Stimulated activated naive CD4-positive, alpha-beta T cell (primary cell): ENCODE measurements at regions not wholly inside any gene's neighbourhood (a gene's known extent, or its start where the extent isn't known, plus 50 kb on each side); places are given as distances from the start of the nearest gene placed in this dataset.
"Not testable (repeated sequence)": the region's sequence is repeated elsewhere in the genome, so short reads cannot be mapped to it uniquely, and the experiment has no call there.

ENCODE experiments used
- DNase-seq, 6 experiments: peaks; one replicate each; lab custom pipeline; 2025; lab: John Stamatoyannopoulos, UW

DNA sequence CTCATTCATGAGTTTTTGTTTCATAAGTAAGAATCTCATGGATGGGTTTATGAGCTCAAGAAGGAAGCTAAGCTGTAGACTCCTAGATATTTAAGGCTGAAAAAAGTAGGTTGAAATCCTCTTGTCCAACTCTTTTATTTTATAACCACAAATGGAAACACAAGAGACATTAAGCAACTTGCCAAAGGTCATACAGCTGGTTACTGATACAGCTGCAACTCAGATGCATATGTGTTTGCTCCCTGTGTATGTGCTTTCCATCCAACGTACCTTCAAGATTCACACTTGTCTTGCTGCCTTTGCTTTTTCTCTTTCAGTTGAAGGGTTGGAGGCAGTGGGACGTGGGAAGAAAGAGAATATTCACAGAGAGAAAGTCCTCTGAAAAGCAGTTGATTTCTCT, 153.5 kb upstream of the STMND1 start:
- no peak for DNase-seq

- DNase-seq: no peak
Observed at GRCh38 chr6:16947375-16948015, 154.4 kb upstream of the STMND1 start.

DNA sequence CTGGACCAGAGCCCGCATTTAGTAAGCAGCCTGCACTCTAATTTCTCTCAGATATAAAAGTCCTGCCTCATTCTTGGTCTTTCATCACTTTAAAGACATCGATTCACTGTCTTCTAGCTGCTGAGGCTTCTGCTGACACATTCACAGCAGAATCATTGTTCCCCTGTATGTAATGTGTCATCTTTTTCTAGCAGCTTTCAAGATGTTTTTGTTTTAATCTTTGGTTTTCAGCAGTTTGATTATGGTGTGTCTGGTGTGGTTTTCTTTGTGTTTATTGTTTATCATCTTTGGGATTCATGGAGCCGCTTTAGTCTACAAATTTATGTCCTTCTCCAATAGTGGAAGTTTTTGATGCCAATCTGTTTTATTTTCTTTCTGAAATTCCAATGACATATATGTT, 157.3 kb upstream of the STMND1 start:
- no peak for DNase-seq

- DNase-seq: no peak
Observed at GRCh38 chr6:16939839-16940238, 162.0 kb upstream of the STMND1 start.

DNA sequence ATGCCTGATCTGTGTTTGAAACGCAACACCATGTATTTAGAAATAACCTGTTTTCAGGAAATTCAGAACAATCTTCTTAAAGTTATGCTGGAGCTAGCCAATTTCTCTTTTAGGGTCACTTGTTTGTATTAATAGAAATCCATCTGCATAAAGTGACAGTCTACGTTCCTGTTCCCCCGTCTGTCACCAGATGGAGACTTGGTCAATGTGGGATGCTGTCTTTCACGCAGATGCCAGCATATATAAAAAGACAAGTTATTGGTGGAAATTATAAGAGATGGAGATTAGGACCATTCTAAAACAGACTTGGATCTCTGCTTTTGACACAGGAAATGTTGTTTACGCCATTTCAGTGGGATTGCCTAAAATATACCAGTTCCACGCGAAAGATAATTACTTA, 162.5 kb upstream of the STMND1 start:
- no peak for DNase-seq

- DNase-seq: no peak
Observed at GRCh38 chr6:16936893-16937292, 165.0 kb upstream of the STMND1 start.

- DNase-seq: no peak
Observed at GRCh38 chr6:16933961-16934360, 167.9 kb upstream of the STMND1 start.

DNA sequence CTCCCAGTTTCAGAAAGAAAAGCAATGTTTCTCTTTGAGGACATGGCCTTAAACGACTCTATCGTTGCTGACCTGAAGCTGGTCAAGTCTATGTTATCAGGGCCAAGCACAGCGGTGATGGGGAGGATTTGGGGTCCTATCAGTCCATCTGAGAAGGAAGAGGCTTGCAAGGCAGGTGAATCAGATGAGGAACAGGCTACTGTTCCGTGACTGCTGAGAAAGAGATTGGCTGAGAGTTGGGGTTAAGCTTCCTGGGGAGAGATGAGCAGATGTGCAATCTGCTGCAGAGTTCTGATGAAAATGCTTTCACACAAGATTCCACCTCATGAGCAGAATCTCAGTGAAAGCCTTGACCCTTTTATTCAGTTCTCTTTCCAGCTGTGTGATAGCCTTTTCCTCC, 168.3 kb upstream of the STMND1 start:
- DNase-seq: no peak

- no peak for DNase-seq
Observed at GRCh38 chr6:16932920-16933319, 168.9 kb upstream of the STMND1 start.

DNA sequence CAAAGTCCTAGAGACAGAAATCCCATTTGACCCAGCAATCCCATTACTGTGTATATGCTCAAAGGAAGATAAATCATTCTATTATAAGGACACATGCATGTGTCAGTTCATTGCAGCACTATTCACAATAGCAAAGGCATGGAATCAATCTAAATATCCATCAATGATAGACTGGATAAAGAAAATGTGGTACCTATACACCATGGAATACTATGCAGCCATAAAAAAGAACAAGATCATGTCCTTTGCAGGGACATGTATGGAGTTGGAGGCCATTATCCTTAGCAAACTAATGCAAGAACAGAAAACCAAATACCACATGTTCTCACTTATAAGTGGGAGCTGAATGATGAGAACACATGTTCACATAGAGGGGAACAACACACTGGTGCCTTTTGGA, 169.8 kb upstream of the ATXN1 start:
- DNase-seq: not testable (repeated sequence)

GRCh38 chr6:16930432-16930831, 169.2 kb upstream of the ATXN1 start:
- DNase-seq: no peak

GRCh38 chr6:16929809-16930208, 168.5 kb upstream of the ATXN1 start:
- DNase-seq: no peak

GRCh38 chr6:16928387-16928786, 167.1 kb upstream of the ATXN1 start:
- DNase-seq: no peak

DNA sequence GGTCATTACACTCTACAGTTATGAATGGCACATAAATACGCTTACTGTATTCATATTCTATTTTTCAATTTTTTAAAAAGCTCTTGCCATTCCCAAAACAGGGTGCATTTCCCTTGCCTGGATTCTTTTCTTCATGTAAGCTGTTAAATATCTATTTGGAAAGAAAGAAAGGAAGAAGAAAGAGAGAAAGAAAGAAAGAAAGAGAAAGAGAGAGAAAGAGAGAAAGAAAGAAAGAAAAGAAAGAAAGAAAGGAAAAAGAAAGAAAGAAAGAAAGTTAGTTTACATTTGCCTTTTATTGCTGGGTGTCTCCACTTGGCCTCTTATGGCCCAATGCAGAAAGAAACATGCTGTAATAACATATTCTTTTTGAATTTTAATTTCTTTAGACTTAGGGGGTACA, 165.9 kb upstream of the ATXN1 start:
- DNase-seq: no peak

GRCh38 chr6:16925461-16925860, 164.2 kb upstream of the ATXN1 start:
- DNase-seq: no peak

DNA sequence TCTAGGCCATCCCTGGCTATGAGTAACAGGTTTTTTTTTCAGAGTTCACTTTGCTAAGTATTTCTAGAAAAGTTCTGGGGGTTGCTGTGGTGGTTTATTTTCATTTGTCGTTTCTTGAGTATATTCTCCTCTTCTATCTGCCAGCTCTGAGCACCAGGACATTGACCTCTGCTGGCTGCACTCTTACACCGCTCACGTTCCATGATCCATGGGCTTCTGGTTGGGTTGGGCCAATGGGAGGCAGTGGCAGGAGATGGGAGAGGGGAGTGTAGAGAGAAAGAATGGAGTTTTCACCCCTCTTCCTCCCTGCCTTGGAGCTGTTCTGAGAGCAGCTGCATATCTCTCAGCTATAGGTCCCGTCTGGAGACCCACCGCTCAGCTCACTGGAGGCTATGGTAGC, 161.0 kb upstream of the ATXN1 start:
- DNase-seq: no peak

DNA sequence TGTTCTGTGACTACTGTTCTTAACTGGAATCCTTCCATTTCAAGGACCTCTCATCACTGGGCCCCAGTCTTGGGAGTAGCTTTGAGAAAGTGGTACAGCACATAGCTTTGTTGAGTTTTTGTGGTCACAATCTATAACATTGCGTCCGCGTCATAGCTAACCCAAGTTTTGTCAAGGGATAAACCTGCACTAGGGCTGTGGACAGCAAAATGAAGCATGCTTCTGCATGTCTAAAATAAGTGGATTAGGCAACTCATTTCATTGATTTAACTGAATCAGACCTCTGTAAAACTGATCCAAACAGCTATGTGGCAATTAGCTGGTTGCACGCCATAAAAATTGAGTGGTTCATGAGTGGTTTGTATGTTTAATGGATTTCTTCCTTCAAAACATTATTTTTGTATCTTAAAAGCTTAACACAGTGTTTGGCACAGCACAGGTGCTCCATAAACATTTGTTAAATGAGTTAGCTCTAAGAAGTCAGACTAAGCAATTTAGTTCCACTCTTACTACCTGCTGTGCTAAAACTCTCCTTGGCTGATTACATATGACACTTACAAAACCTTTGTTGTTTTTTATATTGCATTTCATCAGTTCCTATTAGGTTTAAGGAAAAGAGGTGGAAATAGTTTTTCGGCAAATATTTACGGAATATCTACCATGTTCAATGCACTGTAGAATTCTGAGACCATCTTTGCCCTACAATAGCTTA, 160.3 kb upstream of the ATXN1 start:
- no peak for DNase-seq

DNA sequence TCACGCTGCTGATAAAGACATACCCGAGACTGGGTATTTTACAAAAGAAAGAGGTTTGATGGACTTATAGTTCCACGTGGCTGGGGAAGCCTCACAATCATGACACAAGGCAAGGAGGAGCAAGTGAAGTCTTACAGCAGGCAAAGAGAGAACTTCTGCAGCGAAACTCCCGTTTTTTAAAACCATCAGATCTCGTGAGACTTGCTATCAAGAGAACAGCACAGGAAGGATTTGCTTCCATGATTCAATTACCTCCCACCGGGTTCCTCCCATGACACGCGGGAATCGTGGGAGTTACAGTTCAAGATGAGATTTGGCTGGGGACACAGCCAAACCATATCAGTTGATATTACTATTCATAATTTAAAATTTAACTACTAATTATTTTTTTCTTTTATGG, 157.3 kb upstream of the ATXN1 start:
- DNase-seq: no peak

GRCh38 chr6:16914184-16914583, 152.9 kb upstream of the ATXN1 start:
- no peak for DNase-seq

DNA sequence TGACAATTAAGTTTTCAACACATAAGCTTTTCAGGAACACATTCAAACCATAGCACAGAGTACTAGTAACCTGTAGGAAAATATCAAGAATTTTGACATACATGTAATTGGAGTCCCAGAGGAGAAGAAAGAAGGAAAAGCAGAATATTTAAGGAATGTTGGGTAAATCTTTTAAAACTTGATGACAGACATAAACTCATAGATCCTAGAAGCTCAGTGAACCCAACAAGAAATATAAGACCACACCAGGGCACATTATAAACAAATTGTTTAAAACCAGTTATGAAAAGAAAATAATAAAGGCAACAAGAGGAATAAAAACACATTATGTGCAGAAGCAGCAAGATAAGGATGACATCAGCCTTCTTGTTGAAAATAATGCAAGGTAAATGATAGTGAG, 151.5 kb upstream of the ATXN1 start:
- no peak for DNase-seq

GRCh38 chr6:16911088-16911487, 149.8 kb upstream of the ATXN1 start:
- DNase-seq: no peak

GRCh38 chr6:16909658-16910360, 148.5 kb upstream of the ATXN1 start:
- DNase-seq: no peak

DNA sequence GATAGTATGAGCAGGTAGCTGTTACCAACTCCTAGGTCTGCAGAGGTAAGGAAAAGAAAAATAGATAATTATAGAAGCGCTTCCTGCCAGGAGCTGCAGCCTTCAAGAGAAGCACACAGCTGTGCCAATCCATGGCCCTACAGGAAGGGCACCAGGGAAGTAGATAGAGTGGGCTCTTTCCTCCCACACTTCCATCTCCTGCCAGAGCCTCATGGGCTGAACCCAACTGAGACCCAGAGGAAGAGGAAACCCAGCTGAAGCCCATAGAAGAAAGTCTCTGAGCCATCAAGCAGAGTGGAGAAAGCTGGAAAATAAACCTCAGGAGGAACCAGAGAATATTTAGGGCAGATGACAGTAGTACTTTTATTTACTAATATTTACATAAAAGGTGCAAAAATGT, 146.7 kb upstream of the ATXN1 start:
- no peak for DNase-seq
